ENCODE measurements at regions not wholly inside any gene's neighbourhood (a gene's known extent, or its start where the extent isn't known, plus 50 kb on each side); places are given as distances from the start of the nearest gene placed in this dataset.

- TF ChIP-seq CTCF (IDR thresholded peaks at IDR 0.05) (no peak), POLR2A (IDR thresholded peaks at IDR 0.05) (no peak)
Measured at GRCh38 chr5:28632607-28633006, 1594.2 kb upstream of the CDH9 start.

All from ovary (tissue), 3 donors.